ENCODE measurements at regions not wholly inside any gene's neighbourhood (a gene's known extent, or its start where the extent isn't known, plus 50 kb on each side); places are given as distances from the start of the nearest gene placed in this dataset.

- Histone ChIP-seq H3K27ac (no peak overlapping the region), H3K36me3 (no peaks in the 10 kb centered on the region), H3K9me3 (peaks cover 0 to 14% (median 8%) of the 10 kb centered on the region in 4 donors), H3K4me3 (no peak overlapping the region), H3K27me3 (no peaks in the 10 kb centered on the region), H3K4me1 (no peaks in the 10 kb centered on the region)
- 82 to 91% (median 87%) methylated on average over 5 of the region's 5 CpGs for WGBS, 5 donors
- intact Hi-C loops (cut with DNase I; ENCODE audit: low total_unique reads): no loop called here
- no peak for DNase-seq
- TF ChIP-seq EP300 (IDR thresholded peaks at IDR 0.05) (no peak), CTCF (IDR thresholded peaks at IDR 0.05) (no peak), POLR2AphosphoS5 (IDR thresholded peaks at IDR 0.05) (no peak), POLR2A (IDR thresholded peaks at IDR 0.05) (no peak)
Observed at GRCh38 chr13:20312292-20312691, 80.2 kb upstream of the GJB6 start.

GRCh38 chr13:20311596-20311995 lies 79.5 kb upstream of the GJB6 start:
- H3K27me3 ChIP-seq: no peaks in the 10 kb centered on the region
- 76 to 89% (median 77%) methylated on average over 2 of the region's 2 CpGs for WGBS, 5 donors
- no peaks in the 10 kb centered on the region for H3K4me1 ChIP-seq
- DNase-seq: no peak
- TF ChIP-seq POLR2A (IDR thresholded peaks at IDR 0.05): no peak
- no peak for TF ChIP-seq CTCF (IDR thresholded peaks at IDR 0.05)
- no peak for TF ChIP-seq POLR2AphosphoS5 (IDR thresholded peaks at IDR 0.05)
- no peak for TF ChIP-seq EP300 (IDR thresholded peaks at IDR 0.05)
- H3K9me3 ChIP-seq: peaks cover 0 to 17% (median 9%) of the 10 kb centered on the region in 4 donors
- H3K27ac ChIP-seq: no peak overlapping the region
- no peak overlapping the region for H3K4me3 ChIP-seq
- H3K36me3 ChIP-seq: no peaks in the 10 kb centered on the region
- intact Hi-C loops (cut with DNase I; ENCODE audit: low total_unique reads): no loop called here

- no peaks in the 10 kb centered on the region for H3K4me1 ChIP-seq
- WGBS, 5 donors: 89 to 95% (median 90%) methylated on average over 2 of the region's 2 CpGs
- no peak overlapping the region for H3K27ac ChIP-seq
- no peaks in the 10 kb centered on the region for H3K27me3 ChIP-seq
- intact Hi-C loops (cut with DNase I; ENCODE audit: low total_unique reads): no loop called here
- H3K36me3 ChIP-seq: no peaks in the 10 kb centered on the region
- H3K4me3 ChIP-seq: no peak overlapping the region
- TF ChIP-seq POLR2AphosphoS5 (IDR thresholded peaks at IDR 0.05) (no peak), POLR2A (IDR thresholded peaks at IDR 0.05) (no peak), CTCF (IDR thresholded peaks at IDR 0.05) (no peak), EP300 (IDR thresholded peaks at IDR 0.05) (no peak)
- no peak for DNase-seq
- peaks cover 0 to 17% (median 9%) of the 10 kb centered on the region in 4 donors for H3K9me3 ChIP-seq
Observed at GRCh38 chr13:20311022-20311421, 78.9 kb upstream of the GJB6 start.

GRCh38 chr13:20306039-20306438 lies 73.9 kb upstream of the GJB6 start:
- 84 to 96% (median 89%) methylated on average over 6 of the region's 6 CpGs for WGBS, 5 donors

More at GRCh38 chr13:20306039-20306438, 73.9 kb upstream of the GJB6 start:
- no peak overlapping the region for H3K27ac ChIP-seq
- no peak for DNase-seq
- peaks cover 0 to 17% (median 9%) of the 10 kb centered on the region in 4 donors for H3K9me3 ChIP-seq
- H3K36me3 ChIP-seq: no peaks in the 10 kb centered on the region
- TF ChIP-seq CTCF (IDR thresholded peaks at IDR 0.05) (no peak), POLR2A (IDR thresholded peaks at IDR 0.05) (no peak), EP300 (IDR thresholded peaks at IDR 0.05) (no peak), POLR2AphosphoS5 (IDR thresholded peaks at IDR 0.05) (no peak)
- H3K4me3 ChIP-seq: no peak overlapping the region
- H3K27me3 ChIP-seq: peaks cover 6 to 31% (median 18%) of the 10 kb centered on the region in 3 donors
- intact Hi-C loops (cut with DNase I; ENCODE audit: low total_unique reads): no loop called here
- H3K4me1 ChIP-seq: peaks cover 0 to 8% (median 6%) of the 10 kb centered on the region in 4 donors

Measured in stomach (tissue), 8 donors.